ENCODE measurements at regions not wholly inside any gene's neighbourhood (a gene's known extent, or its start where the extent isn't known, plus 50 kb on each side); places are given as distances from the start of the nearest gene placed in this dataset.

- no peak for DNase-seq
Observed at GRCh38 chr10:131445623-131446022, 134.1 kb upstream of the TCERG1L start.

GRCh38 chr10:131446171-131446570 lies 134.7 kb upstream of the TCERG1L start:
- no peak for DNase-seq

- no peak for DNase-seq
Observed at GRCh38 chr10:131448171-131448570, 136.7 kb upstream of the TCERG1L start.

- DNase-seq = no peak
Observed at GRCh38 chr10:131448883-131449282, 137.4 kb upstream of the TCERG1L start.

- DNase-seq = no peak
Observed at GRCh38 chr10:131450216-131450765, 138.8 kb upstream of the TCERG1L start.

GRCh38 chr10:131451407-131452015 lies 140.0 kb upstream of the TCERG1L start:
- no peak for DNase-seq

- peak; percentile 92 for DNase-seq
Observed at GRCh38 chr10:131452926-131453720, 141.6 kb upstream of the TCERG1L start.

GRCh38 chr10:131453721-131454634 lies 142.5 kb upstream of the TCERG1L start:
- peak; percentile 92 for DNase-seq

- no peak for DNase-seq
Observed at GRCh38 chr10:131456411-131456810, 144.9 kb upstream of the TCERG1L start.

GRCh38 chr10:131461093-131461492 lies 149.6 kb upstream of the TCERG1L start:
- DNase-seq = no peak

- no peak for DNase-seq
Observed at GRCh38 chr10:131464789-131465188, 153.3 kb upstream of the TCERG1L start.

- DNase-seq = no peak
Observed at GRCh38 chr10:131469551-131469950, 158.0 kb upstream of the TCERG1L start.

GRCh38 chr10:131473645-131474044 lies 162.1 kb upstream of the TCERG1L start:
- no peak for DNase-seq

GRCh38 chr10:131474416-131474815 lies 162.9 kb upstream of the TCERG1L start:
- DNase-seq = no peak

- DNase-seq = no peak
Observed at GRCh38 chr10:131475043-131475442, 163.5 kb upstream of the TCERG1L start.

GRCh38 chr10:131475803-131476202 lies 164.3 kb upstream of the TCERG1L start:
- no peak for DNase-seq

GRCh38 chr10:131477457-131478121 lies 166.1 kb upstream of the TCERG1L start:
- DNase-seq = no peak

GRCh38 chr10:131478377-131478989 lies 167.0 kb upstream of the TCERG1L start:
- DNase-seq = no peak

- no peak for DNase-seq
Observed at GRCh38 chr10:131480066-131480465, 168.5 kb upstream of the TCERG1L start.

- no peak for DNase-seq
Observed at GRCh38 chr10:131480861-131481260, 169.3 kb upstream of the TCERG1L start.

- DNase-seq = no peak
Observed at GRCh38 chr10:131485732-131486131, 174.2 kb upstream of the TCERG1L start.

GRCh38 chr10:131487822-131488221 lies 176.3 kb upstream of the TCERG1L start:
- DNase-seq = no peak

All from right hindlimb (tissue), 1 donor.